Dermis blood vessel endothelial cell (primary cell): ENCODE measurements at regions not wholly inside any gene's neighbourhood (a gene's known extent, or its start where the extent isn't known, plus 50 kb on each side); places are given as distances from the start of the nearest gene placed in this dataset.
A peak's percentile ranks its signal among the peaks of the same experiment; 100 is the strongest.
"Not testable (repeated sequence)": the region's sequence is repeated elsewhere in the genome, so short reads cannot be mapped to it uniquely, and the experiment has no call there.

Experiments used
- DNase-seq: peaks from one replicate; pipeline ENCODE4 v3.0.0; 2010

DNA sequence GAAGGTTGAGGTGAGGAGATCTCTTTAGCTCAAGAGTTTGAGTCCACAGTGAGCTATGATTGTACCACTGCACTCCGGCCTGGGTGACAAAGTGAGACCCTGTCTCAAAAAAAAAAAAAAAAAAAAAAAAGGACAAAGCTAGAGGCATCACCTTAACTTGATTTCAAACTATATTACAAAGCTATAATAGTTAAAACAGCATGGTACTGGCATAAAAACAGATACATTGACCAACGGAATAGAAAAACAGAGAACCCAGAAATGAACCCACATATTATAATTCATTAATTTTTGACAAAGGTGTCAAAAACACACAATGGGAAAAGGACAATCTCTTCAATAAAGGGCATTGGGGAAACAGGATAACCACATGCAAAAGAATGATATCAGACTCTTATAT lies 50.8 kb upstream of the MBOAT1 start:
- DNase-seq: no peak

DNA sequence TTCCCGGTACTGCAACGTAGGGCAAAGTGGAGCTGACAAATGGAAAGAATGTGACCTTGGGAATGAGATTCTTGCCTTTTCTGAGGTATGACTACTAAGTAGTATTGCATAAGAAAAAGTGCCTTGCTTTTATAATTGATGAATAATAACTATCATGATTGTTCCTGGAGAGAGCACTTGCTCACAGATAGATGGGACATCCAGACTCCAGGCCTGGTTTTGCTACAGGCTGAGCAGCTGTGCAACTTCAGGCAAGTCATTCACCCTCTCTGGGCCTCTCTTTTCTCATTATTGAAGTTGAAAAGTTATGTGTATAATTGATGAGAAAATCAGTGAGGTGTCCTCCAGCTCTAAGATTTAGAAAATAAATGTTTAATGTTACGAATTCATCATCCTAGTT lies 53.6 kb upstream of the MBOAT1 start:
- no peak for DNase-seq

DNA sequence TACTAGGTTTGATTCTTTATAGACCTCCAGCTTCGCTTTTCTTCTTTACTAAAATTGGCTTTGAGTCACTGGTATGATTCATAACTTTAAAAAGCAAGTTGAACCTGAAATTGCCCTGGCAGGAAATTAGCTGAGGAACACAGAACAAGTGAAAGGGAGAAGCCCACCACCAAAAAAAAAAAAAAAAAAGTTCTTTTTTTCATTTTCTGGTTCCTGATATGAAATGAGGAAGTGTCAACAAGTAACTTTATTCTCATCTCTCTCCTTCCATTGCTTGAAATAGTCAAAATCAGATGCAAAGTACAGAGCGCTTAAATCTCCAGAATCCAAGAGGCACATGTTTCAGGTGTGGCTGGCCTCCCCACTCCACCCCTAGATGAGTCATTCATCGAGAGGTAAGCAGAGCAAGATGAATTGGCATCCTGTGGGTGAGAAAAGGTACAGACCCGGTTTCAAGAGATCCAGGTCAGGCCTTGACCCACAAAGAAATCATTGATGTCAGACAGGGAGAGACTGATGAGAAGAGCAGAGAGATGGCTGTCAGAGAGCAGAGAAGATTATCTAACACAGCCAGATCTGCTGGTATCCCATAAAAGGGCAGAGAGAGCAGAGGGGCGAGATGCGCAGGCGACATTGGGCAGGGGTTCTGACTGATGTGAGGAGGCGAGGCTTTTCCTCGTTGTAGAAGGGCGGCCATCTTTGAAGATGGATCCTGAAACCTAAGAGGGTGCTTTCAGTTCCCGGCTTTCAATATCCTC lies 54.8 kb upstream of the MBOAT1 start:
- no peak for DNase-seq

DNA sequence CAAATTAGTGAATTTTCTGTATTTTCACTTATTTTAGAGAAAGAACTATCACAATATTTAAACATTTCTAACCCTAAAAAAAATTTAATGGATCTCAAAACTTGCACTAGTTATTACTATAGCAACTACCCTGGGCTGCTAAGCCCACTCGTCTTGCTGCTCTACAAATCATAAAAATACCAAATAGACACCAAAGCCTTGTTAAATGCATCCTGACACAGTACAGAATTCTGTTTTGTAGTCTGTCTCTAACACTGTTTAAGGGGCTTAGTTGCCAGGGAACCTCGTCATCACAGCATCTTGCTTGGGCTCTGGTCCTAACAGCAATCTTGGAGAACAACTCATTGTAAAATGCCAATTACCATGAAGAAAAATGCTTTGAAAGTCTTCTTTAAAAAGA lies 56.9 kb upstream of the MBOAT1 start:
- no peak for DNase-seq

DNA sequence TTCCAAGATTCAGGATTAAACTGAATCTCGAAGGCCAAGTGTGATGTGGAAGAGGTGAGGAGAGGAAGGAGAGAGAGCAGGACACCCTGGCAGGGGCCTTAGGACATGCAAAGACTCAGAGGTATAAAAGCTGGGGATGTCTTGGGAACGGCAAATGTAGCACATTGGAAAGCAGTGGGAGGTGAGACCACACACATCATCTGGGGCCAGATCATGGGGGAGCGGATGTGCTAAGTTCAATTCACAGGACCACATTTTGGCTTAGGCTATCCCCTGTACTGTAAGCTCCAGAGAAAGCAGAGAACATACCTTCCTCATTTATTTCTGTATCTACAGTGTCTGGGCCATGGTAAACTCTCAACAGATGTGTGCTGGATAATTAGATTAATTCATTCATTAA lies 59.5 kb upstream of the MBOAT1 start:
- DNase-seq: no peak

DNA sequence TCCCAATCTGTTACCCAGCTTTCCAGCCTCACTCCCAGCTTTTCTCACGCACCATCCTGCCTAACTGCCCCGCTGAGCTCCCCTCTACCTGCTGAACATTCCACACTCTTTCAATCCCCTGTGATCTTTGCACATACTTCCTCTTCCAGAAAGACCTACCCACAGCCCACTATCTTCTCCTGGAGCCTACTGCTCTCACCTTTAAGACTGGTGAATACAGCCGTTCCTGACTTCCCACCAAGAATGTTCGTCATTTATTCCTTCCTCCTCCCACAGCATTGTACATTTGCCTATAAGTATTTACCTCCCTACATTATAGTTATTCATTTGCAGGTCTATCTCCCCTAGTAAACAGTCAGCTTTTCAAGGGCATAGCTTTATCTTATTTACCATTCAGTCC lies 61.9 kb upstream of the MBOAT1 start:
- DNase-seq: no peak

DNA sequence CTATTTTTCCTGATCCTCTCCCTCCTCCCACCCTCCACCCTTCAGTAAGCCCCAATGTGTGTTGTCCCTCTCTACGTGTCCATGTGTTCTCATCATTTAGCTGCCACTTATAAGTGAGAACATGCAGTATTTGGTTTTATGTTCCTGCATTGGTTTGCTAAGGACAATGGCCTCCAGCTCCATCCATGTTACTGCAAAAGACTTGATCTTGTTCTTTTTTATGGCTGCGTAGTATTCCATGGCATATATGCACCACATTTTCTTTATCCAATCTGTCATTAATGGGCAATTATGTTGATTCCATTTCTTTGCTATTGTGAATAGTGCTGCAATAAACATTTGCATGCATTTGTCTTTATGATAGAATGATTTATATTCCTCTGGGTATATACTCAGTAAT lies 63.6 kb upstream of the MBOAT1 start:
- DNase-seq: not testable (repeated sequence)

DNA sequence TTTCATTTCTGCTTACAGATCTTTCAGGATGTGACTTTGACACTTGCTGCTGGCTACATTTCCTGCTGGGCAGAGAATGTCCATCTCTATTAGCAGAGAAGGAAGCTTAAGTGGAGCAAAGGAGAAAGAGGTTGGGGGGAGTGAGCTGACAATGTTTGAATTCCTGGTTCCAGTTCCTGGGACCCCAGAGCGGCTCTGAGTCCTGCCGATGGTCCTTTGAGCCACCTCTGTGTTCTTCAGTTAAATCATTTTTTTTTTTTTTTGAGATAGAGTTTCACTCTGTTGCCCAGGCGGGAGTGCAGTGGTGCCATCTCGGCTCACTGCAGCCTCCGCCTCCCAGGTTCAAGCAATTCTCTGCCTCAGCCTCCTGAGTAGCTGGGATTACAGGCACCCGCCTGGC lies 65.5 kb upstream of the MBOAT1 start:
- DNase-seq: peak; percentile 3

DNA sequence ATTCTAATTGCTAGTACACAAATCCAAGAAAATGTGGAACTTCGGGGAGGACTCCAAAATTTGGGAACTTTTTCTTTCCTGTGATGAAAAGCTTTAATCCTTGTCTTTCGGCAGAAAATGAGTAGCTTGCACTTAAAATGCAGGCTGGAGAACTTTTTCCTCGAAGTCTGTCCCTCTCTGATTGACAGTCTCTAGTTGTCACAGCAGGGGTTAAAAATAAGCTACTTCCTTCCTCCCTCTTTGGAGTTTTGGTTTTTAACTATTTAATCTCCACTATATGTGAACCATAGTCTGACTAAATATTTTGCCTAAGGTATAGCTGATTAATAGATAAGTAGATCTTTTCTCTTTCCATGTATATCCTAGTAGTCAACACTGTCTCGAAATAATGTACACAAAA lies 66.8 kb upstream of the MBOAT1 start:
- DNase-seq: no peak

DNA sequence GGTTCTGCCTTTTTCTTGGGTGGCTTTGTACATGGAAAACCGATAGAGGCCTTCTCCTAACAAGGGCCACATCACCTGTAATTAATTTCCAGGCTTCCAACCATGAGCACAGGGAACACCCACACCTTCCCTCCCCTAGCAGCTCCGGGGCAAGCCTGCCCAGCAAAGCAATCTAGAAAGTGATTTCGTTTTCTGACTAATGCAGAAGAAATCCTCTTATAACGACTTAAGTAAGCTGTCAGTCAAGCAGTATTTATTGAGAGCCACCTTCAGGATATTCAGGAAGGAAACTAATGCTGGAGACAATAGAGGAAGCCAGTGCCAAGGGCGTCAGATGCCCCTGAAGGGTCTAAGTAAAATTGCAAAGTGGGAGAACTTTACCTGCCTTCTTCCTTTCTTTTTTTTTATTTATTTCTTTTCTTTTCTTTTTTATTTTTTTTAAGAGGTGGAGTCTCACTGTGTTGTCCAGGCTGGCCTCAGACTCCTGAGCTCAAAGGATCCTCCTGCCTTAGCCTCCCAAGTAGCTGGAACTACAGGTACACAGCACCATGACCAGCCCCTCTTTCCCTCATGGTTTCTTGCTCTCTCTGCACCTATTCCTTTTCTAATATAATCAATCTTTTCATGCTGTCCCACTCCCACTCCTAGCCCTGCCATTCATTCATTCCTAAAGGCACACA lies 67.5 kb upstream of the MBOAT1 start:
- DNase-seq: no peak

DNA sequence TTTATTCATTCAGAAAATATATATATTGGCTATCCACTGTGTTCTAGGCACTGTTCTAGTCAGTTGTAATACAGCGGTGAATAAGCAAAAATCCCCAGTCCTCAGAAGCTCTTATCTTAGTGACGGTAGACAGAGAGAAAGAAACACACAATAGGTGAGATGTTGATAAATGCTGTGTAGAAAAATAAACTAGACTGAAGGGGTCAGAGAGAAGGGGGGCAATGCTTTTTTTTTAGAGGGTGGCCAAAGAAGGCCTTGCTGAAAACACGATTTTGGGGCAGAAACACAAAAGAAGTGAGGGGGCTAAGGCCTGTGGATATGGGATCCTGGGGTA lies 68.0 kb upstream of the MBOAT1 start:
- no peak for DNase-seq

DNA sequence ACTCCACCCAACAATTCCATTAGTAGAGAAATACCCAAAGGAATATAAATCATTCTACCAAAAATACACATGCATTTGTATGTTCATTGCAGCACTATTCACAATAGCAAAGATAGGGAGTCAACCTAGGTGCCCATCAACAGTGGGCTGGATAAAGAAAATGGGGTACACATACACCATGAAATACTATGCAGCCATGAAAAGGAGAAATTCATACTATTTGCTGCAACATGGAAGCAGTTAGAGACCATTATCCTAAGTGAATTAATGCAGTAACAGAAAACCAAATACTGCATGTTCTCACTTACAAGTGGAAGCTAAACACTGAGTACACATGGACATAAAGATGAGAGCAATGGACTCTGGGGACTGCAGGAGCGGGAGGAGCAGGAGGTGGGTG lies 72.4 kb upstream of the MBOAT1 start:
- no peak for DNase-seq

DNA sequence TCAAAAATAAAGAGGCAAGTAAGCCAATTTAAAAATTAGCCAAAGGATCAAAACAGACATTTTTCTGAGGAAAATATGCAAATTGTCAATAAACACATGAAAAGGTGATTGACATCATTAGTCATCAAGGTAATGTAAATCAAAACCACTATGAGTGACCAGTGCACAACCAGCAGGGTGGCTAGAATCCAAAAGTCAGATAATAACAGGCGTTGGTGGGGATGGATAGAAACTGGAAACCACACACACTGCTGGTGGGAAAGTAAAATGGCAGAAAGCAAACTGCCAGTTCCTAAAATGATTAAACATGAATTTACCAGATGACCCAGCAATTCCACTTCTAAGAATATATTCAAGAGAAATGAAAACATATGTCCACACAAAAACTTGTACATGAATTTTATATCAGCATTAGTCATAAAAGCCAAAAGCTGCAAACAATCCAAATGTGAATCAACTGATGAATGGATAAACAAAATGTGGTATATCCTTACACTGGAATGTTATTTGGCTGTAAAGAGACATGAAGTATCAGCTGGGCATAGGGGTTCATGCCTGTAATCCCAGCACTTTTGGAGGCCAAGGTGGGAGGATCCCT lies 74.8 kb upstream of the MBOAT1 start:
- DNase-seq: no peak

DNA sequence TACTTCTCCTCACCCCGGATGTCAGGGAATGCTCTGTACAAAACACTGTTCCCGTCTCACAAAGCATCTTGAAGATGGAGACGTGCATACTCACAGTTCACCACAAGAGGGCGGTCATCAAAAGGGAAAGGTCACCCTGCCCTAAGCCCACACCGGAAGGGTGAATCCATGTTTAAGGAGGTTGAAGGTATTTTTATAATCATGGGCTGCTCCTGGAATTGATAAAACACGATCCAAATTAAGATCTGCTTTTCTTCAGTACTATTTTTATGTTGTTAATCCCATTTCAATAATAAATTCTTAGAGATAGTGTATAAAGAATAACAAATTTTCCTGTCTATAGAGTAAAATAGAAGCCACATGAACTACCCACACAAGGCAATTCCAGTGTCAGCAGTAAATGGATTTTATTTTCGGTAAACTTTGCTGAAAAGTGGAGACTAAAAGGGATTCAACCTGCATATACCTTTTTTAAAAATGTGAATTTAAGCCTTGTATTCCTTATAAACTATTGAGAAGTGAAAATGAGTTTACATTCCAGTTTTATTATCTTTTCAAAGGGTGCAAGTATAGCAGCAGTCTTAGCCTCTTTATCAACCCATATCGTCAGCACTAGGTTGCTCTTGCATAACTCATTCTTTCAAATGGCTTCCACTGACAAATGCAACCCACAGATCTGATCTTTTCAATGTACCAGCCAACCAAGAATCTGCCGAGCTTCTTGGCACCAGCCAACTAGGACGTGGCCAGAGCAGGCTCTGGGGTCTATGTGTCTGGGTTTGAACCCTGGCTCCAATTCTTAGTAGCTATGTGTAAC lies 79.7 kb upstream of the MBOAT1 start:
- DNase-seq: peak; percentile 90

DNA sequence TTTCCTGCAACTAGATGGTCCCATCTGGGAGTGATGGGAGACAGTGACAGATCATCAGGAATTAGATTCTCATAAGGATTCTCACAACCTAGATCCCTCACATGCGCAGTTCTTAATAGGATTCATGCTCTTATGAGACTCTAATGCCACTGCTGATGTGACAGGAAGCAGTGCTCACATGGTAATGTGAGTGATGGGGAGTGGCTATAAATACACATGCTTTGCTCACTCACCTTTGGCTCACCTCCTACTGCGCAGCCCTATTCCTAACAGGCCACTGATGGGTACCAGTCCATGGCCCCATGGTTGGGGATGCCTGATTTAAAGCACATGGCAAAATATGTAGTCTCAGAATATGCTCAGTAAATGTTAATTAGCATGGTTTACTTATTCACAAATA lies 80.6 kb upstream of the MBOAT1 start:
- DNase-seq: no peak

DNA sequence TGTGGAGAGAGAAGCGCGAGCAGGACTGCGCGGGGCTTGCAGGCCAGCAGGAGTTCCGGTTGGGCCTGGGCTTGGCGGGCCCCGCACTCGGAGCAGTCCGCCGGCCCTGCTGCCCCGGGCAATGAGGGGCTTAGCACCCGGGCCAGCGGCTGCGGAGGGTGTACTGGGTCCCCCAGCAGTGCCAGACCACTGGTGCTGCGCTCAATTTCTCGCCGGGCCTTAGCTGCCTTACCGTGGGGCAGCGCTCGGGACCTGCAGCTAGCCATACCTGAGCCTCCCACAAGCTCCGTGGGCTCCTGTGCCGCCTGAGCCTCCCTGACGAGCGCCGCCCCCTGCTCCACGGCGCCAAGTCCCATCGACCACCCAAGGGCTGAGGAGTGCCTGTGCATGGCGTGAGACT lies 89.0 kb upstream of the MBOAT1 start:
- no peak for DNase-seq

DNA sequence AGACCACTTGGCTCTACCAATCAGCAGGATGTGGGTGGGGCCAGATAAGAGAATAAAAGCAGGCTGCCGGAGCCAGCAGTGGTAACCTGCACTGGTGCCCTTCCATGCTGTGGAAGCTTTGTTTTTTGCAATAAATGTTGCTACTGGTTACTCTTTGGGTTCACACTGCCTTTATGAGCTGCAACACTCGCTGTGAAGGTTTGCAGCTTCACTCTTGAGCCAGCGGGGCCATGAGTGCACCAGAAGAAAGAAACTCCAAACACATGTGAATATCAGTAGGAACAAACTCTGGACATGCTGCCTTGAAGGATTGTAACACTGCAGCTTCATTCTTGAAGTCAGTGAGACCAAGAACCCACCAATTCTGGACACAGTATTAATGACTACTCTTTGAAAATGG lies 89.9 kb upstream of the MBOAT1 start:
- no peak for DNase-seq

DNA sequence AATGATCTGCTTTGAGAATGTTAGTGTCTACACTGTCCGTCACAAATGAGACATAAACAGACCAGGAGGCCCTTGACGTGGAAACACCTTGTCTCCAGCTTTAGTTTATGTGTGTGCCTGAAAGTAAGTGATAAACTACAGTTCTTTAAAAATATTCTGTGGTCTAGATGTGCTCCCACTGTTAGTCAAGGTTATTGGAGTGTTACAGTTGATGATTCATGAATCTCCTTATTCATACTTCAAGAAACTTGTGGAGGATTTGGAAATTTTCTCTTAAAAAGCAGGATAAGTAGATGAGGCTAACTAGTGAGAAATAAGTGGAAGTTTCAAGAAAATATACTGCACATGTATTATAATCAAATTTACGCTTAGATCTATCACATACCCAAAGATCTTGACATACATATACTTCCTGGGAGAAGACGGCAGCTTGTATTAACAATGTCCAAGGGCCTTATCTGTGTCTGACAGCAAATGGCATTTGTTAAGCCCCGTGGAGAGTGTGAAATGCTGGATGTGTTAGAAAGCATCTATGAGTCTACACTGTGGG lies 90.5 kb upstream of the MBOAT1 start:
- DNase-seq: no peak

DNA sequence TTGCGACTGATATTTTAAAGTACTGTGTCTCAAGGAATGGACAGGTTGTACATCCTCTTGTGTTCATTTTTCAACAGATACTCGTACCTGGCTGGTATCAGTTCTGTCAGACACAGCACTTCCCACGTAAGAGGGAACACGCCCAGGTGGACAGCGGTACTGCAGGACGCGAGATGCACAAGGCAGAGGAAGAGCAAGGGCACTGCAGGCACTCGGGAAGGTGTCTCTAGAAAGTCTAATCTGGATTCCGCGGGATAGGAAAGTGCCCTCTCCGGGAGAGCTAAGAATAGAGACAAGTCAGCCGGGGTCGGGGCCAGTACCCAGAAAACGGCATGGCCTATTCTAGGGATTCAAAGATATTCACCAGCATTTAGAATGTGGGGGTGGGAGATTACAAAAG lies 94.2 kb upstream of the MBOAT1 start:
- DNase-seq: no peak

DNA sequence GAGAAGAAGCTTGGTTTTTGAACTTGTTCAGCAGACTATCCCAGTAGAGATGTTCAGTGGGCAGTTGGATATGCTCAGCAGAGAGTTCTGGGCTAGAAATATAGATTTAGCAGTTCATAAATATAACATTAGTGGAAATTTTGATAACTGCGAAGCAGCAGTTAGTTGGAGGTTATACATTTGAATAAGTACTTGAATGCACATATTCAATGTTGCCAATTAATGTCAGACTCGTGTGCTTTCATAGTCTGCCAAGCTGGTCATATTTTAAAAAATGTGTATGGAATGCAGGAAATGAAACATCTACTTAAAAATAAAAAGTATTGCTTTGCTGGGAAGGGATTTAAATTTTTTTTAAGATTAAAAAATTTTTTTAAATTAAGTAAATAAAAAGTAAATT lies 92.5 kb upstream of the E2F3 start:
- DNase-seq: no peak

DNA sequence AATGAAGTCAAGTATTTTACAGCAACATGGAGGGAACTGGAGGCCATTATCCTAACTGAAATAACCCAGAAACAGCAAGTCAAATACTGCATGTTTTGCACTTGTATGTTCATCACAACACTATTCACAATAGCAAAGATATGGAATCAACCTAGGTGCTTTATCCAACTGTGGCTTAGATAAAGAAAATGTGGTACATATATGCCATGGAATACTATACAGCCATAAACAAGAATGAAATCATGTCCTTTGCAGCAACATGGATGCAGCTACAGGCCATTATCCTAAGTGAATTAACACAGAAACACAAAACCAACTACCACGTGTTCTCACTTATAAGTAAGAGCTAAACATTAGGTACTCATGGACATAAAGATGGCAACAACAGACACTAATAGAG lies 91.5 kb upstream of the E2F3 start:
- DNase-seq: no peak

DNA sequence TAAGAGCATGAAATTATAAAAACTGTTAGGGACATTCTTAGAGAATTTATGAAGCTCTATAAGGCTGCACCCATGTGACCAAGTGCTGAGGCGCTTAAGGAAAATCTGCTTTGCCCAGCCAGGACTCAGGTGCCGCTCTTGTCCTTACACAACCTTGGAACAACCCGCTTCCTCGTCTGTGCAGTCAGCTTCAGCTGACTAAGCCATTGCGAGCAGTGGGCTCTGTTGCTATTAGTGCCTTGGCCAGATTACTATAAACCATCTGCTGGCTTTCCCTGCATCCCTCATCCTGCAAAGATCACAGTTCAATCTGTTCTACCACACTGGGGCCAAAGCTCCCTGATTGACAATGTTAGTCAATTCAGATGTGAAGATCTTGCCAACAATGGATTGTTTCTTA lies 89.1 kb upstream of the E2F3 start:
- no peak for DNase-seq

DNA sequence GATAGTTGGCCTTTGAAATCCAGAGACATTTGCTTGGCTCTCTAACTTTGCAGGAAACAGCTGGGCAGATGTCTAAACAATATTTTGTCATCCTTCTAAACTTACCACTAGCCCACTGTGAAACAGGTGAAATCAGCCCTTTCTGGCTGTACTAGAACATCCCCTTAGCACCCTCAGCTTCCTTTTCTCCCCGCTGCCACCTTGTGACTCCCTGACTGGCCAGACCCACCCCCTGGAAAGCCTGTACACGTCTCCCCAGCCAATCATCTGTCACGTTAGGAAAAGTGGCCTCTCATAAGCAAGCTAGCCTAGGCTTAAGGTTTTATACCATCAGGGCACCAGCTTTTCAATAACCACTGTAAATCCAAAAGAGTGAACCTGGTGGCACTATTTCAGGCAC lies 88.6 kb upstream of the E2F3 start:
- no peak for DNase-seq
